ENCODE measurements at regions not wholly inside any gene's neighbourhood (a gene's known extent, or its start where the extent isn't known, plus 50 kb on each side); places are given as distances from the start of the nearest gene placed in this dataset.

DNA sequence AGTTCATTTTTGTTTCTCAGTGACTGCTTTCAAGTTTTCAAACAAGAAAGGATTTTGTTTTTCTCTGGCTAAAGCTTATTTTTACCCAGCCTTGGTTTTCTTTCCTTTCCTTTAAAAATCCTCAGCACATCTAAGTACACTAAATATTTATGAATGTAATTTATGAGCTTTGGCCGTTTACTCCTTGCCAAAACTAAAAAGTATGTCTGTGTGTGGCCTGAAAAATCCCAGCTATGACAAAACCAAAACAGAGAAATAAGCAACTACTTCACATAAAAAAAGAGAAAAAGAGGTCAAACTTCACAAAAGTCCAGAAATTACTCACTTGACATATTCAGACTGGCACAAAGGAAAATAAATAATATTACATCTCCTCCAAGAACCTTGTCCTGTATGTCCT is 365.1 kb upstream of the NFE2L3 start:
- TF ChIP-seq, protein P1, sequence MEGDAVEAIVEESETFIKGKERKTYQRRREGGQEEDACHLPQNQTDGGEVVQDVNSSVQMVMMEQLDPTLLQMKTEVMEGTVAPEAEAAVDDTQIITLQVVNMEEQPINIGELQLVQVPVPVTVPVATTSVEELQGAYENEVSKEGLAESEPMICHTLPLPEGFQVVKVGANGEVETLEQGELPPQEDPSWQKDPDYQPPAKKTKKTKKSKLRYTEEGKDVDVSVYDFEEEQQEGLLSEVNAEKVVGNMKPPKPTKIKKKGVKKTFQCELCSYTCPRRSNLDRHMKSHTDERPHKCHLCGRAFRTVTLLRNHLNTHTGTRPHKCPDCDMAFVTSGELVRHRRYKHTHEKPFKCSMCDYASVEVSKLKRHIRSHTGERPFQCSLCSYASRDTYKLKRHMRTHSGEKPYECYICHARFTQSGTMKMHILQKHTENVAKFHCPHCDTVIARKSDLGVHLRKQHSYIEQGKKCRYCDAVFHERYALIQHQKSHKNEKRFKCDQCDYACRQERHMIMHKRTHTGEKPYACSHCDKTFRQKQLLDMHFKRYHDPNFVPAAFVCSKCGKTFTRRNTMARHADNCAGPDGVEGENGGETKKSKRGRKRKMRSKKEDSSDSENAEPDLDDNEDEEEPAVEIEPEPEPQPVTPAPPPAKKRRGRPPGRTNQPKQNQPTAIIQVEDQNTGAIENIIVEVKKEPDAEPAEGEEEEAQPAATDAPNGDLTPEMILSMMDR (conservative IDR thresholded peaks at IDR 0.05; ENCODE audit: low read depth, low read length): no peak
- no peak for TF ChIP-seq EZH2phosphoT487 (IDR thresholded peaks at IDR 0.05; ENCODE audit: borderline replicate concordance, low read length)
- no peak for TF ChIP-seq EZH2 (IDR thresholded peaks at IDR 0.05; ENCODE audit: low read length, unreplicated experiment)

All from PC-3 (cell line).